ENCODE measurements at regions not wholly inside any gene's neighbourhood (a gene's known extent, or its start where the extent isn't known, plus 50 kb on each side); places are given as distances from the start of the nearest gene placed in this dataset.

GRCh38 chr1:30106125-30106524 lies 617.3 kb downstream of the MATN1 start:
- no peak for TF ChIP-seq POLR2AphosphoS5 (IDR thresholded peaks at IDR 0.05)
- TF ChIP-seq, protein P1, sequence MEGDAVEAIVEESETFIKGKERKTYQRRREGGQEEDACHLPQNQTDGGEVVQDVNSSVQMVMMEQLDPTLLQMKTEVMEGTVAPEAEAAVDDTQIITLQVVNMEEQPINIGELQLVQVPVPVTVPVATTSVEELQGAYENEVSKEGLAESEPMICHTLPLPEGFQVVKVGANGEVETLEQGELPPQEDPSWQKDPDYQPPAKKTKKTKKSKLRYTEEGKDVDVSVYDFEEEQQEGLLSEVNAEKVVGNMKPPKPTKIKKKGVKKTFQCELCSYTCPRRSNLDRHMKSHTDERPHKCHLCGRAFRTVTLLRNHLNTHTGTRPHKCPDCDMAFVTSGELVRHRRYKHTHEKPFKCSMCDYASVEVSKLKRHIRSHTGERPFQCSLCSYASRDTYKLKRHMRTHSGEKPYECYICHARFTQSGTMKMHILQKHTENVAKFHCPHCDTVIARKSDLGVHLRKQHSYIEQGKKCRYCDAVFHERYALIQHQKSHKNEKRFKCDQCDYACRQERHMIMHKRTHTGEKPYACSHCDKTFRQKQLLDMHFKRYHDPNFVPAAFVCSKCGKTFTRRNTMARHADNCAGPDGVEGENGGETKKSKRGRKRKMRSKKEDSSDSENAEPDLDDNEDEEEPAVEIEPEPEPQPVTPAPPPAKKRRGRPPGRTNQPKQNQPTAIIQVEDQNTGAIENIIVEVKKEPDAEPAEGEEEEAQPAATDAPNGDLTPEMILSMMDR (IDR thresholded peaks at IDR 0.05) = peak in 2 of 3 experiments; percentile 31 to 49

Data from esophagus muscularis mucosa (tissue), 3 donors.